Heart right ventricle (tissue), 16 donors: ENCODE measurements at regions not wholly inside any gene's neighbourhood (a gene's known extent, or its start where the extent isn't known, plus 50 kb on each side); places are given as distances from the start of the nearest gene placed in this dataset.

Source experiments
- ATAC-seq, 8 donors: fragments of 200-7000 bp; cut with Tn5 transposase; one replicate each; pipeline ENCODE4 v1.9.1; 2020; ENCODE audit warnings: mild to moderate bottlenecking in 8 of 8, moderate library complexity in 8 of 8, moderate number of reproducible peaks in 1 of 8
- DNase-seq, 2 donors: peaks; one replicate each; pipeline ENCODE4 v3.0.0-alpha.2; 2020
- H3K27ac ChIP-seq, 10 donors: fragments of 200-600 bp; sonication (generic) in 2 of 10; one replicate each; pipeline versions ENCODE4 v1.5.0 to v1.8.0; 2020 to 2022; ENCODE audit warnings: mild to moderate bottlenecking in 3 of 10
- H3K27me3 ChIP-seq, 7 donors: fragments of 200-600 bp; one replicate each; pipeline ENCODE4 v1.8.0; 2021 to 2022; ENCODE audit warnings: mild to moderate bottlenecking in 2 of 7
- H3K36me3 ChIP-seq, 9 donors: fragments of 200-600 bp; sonication (generic) in 1 of 9; one replicate each; pipeline versions ENCODE4 v1.5.0 to v1.8.0; 2020 to 2022; ENCODE audit warnings: mild to moderate bottlenecking in 2 of 9
- H3K4me1 ChIP-seq, 9 donors: fragments of 200-600 bp; sonication (generic) in 1 of 9; one replicate each; pipeline versions ENCODE4 v1.5.0 to v1.8.0; 2020 to 2022; ENCODE audit warnings: mild to moderate bottlenecking in 4 of 9
- H3K4me3 ChIP-seq, 10 donors: fragments of 200-600 bp; sonication (generic) in 2 of 10; one replicate each; pipeline versions ENCODE4 v1.5.0 to v1.8.0; 2020 to 2022; ENCODE audit warnings: mild to moderate bottlenecking in 7 of 10, moderate library complexity in 2 of 10
- H3K9me3 ChIP-seq, 11 donors: fragments of 200-600 bp in 10 of 11; sonication (generic) in 2 of 11; one replicate each; pipeline versions ENCODE4 v1.5.0 to v1.8.0; 2013 to 2022; ENCODE audit warnings: mild to moderate bottlenecking in 2 of 11, control low read depth in 1 of 11, moderate library complexity in 1 of 11
- WGBS, 2 donors: extraction: QIAGEN DNeasy Blood & Tissue Kit; methylation state at CpG; one replicate each; pipeline ENCODE4 v1.1.7; 2013; ENCODE audit warnings: inconsistent platforms in 1 of 2; 5-methylcytosine and 5-hydroxymethylcytosine counted together
- intact Hi-C, 10 donors: fragments of 100-400 bp; cut with DNase I; formaldehyde crosslinking; loops; one replicate each; pipeline versions ENCODE4 v1.11.1 to v1.14.2; 2022
- TF ChIP-seq, protein P1 (sequence below), 9 donors: fragments of 200-600 bp; sonication (generic) in 2 of 9; IDR thresholded peaks; one replicate each; pipeline versions ENCODE4 v1.5.0 to v1.8.0; 2021 to 2022; ENCODE audit warnings: antibody characterized with exemption in 9 of 9, mild to moderate bottlenecking in 5 of 9, moderate library complexity in 1 of 9
- donor health status: Arrhythmogenic right ventricular cardiomyopathy.
- donor health status: ischemic (EF 13 %, LVEDD 7.1; RV severe dilation, severe dysfunction).
- donor health status: healthy with polysubstance abuse.
- donor health status: DM: no; HTN: yes; CAD: no.
- donor health status: DM: no; HTN: no; CAD: no.
- donor health status: ischemic (EF 25% LVEDD 6.9; RV normal size, moderate dysfunction).
- donor health status: ischemic (EF 25% LVEDD 5.7; RV mildly dilated, moderate dysfunction).
- donor health status: healthy.
- donor health status: DM: yes; HTN: yes; CAD: no.
- donor health status: Ischemic cardiomyopathy.
- donor health status: ischemic (EF 35%, LVEDD 5.7; RV mildly dilated, moderate dysfunction).
- donor health status: nonischemic (EF 11% LVEDD 7.7; RV severe dilation, severe dysfunction).
- donor health status: DM: yes; HTN: yes; CAD: no.
- donor health status: PGD.
- donor health status: ischemic (EF 29% LVEDD 5.4; RV normal size, mild dysfunction).
- donor health status: nonischemic (EF 23%, LVEDD 6.1; RV moderate dilation, normal function).

DNA sequence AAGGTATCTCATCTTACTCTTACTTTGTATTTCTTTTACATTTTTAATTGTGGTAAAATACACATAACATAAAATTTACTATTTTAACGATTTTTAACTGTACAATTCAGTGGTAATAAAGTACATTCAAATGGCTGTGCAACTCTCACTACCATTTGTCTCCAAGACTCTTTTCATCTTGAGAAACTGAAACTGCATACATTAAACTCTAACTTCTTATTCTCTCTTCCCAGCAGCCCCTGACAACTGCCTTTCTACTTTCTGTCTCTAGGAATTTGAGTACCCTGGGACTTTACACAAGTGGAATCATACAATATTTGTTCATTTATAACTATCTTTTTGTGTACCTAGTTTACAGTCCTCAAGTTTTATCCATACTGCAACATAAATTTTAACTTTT is 725.8 kb upstream of the KIRREL3 start:
- TF ChIP-seq, protein P1, sequence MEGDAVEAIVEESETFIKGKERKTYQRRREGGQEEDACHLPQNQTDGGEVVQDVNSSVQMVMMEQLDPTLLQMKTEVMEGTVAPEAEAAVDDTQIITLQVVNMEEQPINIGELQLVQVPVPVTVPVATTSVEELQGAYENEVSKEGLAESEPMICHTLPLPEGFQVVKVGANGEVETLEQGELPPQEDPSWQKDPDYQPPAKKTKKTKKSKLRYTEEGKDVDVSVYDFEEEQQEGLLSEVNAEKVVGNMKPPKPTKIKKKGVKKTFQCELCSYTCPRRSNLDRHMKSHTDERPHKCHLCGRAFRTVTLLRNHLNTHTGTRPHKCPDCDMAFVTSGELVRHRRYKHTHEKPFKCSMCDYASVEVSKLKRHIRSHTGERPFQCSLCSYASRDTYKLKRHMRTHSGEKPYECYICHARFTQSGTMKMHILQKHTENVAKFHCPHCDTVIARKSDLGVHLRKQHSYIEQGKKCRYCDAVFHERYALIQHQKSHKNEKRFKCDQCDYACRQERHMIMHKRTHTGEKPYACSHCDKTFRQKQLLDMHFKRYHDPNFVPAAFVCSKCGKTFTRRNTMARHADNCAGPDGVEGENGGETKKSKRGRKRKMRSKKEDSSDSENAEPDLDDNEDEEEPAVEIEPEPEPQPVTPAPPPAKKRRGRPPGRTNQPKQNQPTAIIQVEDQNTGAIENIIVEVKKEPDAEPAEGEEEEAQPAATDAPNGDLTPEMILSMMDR (IDR thresholded peaks at IDR 0.05) = no peak
- DNase-seq (no peak), ATAC-seq (no peak)
- no peaks in the 10 kb centered on the region for H3K36me3 ChIP-seq
- H3K4me1 ChIP-seq = peaks cover 0 to 4% (median 0%) of the 10 kb centered on the region in 9 donors
- H3K4me3 ChIP-seq = no peak overlapping the region
- H3K27ac ChIP-seq = no peak overlapping the region
- intact Hi-C loops = no loop called here
- 55 to 61% methylated on average over 1 of the region's 1 CpG for WGBS, 2 donors
- no peaks in the 10 kb centered on the region for H3K27me3 ChIP-seq
- H3K9me3 ChIP-seq = no peaks in the 10 kb centered on the region

DNA sequence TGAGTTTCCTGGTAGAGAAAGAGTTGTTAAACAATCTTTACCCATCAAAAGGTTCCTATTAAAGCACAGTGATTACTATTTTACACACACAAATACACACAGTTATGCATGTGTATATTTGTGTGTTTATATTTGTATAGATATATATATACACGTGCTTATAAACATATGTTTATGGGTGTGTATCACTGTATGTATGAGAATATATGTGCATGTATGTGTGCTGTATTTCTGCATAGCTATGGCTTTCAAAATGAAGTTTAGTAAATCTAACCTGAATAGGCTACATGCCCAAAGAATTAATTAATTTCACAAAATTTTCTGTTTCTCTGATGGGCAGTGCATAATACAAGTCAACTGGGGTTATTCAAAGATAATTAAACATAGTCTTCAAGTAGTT is 723.1 kb upstream of the KIRREL3 start:
- H3K9me3 ChIP-seq = no peaks in the 10 kb centered on the region
- H3K36me3 ChIP-seq = no peaks in the 10 kb centered on the region
- intact Hi-C loops = no loop called here
- no peak overlapping the region for H3K4me3 ChIP-seq
- ATAC-seq (no peak), DNase-seq (no peak)
- no peaks in the 10 kb centered on the region for H3K27me3 ChIP-seq
- TF ChIP-seq, protein P1 (IDR thresholded peaks at IDR 0.05) = no peak
- H3K4me1 ChIP-seq = peaks cover 0 to 4% (median 0%) of the 10 kb centered on the region in 9 donors
- WGBS, 2 donors = 78 to 80% methylated on average over 1 of the region's 1 CpG
- no peak overlapping the region for H3K27ac ChIP-seq

DNA sequence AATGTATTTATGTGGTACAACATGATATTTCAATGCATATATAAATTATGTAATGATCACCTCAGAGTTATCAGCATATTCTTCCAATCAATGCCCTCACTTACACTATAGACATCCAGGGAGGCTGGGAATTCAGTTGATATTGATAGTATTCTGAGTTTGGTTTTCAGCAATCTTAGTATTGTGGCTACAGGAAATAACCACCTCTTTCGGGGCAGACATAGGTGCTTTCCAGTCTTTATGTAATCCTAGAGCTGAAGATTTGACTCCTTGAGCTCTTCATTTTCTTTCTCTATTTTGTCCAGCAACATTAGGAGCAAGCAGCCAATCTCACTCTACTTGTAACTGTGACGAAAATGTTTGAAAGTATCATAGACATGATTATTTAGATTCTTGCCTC is 712.7 kb upstream of the KIRREL3 start:
- WGBS, 2 donors = 87 to 89% methylated on average over 2 of the region's 2 CpGs
- TF ChIP-seq, protein P1 (IDR thresholded peaks at IDR 0.05) = no peak
- H3K4me1 ChIP-seq = no peaks in the 10 kb centered on the region
- H3K9me3 ChIP-seq = no peaks in the 10 kb centered on the region
- no peaks in the 10 kb centered on the region for H3K36me3 ChIP-seq
- H3K27ac ChIP-seq = no peak overlapping the region
- H3K4me3 ChIP-seq = no peak overlapping the region
- DNase-seq = no peak
- intact Hi-C loops = no loop called here
- H3K27me3 ChIP-seq = no peaks in the 10 kb centered on the region
- ATAC-seq = no peak

DNA sequence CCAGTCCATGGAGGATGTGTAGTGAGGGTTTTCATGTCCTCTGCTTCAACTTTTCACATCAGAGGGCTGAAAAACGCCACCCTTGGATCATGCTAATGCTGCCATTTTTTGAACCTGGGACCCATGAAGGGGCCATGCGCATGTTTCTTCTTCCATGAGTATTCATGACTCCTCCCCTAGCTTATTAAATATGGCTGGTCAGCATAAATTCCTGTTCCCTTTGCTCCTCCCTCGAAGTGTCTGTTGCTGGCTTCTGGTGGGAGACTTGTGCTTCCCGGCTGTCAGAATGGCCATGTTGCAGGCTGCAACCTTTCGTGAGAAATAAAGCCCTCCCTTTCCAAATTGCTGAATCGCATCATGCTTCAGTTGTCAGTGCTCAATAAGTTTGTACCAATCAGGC is 711.2 kb upstream of the KIRREL3 start:
- no peak overlapping the region for H3K27ac ChIP-seq
- no peaks in the 10 kb centered on the region for H3K27me3 ChIP-seq
- H3K4me3 ChIP-seq = no peak overlapping the region
- TF ChIP-seq, protein P1 (IDR thresholded peaks at IDR 0.05) = no peak
- no peaks in the 10 kb centered on the region for H3K36me3 ChIP-seq
- DNase-seq = no peak
- 93% methylated on average over 6 of the region's 6 CpGs for WGBS, 2 donors
- ATAC-seq = no peak
- intact Hi-C loops = no loop called here
- H3K9me3 ChIP-seq = no peaks in the 10 kb centered on the region
- no peaks in the 10 kb centered on the region for H3K4me1 ChIP-seq

DNA sequence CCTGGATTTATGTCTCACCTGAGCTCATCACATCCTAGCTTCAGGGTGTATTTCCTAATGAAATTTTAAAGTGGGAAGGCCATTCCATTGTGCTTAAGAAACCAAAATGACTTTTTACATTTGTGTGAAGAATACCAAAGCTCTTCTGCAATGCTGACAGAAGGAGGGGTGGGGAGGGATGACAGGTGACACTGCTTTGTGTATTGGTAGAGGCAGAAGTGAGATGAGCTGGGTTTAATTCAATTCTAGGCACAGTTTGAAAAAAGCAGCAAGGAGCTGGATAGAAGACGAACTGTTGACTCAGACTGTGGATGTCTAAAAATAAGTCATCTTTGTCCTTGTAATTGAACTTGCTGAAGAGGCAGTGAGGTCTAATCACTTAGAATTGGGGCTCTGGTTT is 710.3 kb upstream of the KIRREL3 start:
- intact Hi-C loops = no loop called here
- WGBS, 2 donors = 51 to 67% methylated on average over 1 of the region's 1 CpG
- H3K4me3 ChIP-seq = no peak overlapping the region
- no peaks in the 10 kb centered on the region for H3K4me1 ChIP-seq
- TF ChIP-seq, protein P1 (IDR thresholded peaks at IDR 0.05) = no peak
- H3K27me3 ChIP-seq = no peaks in the 10 kb centered on the region
- ATAC-seq (no peak), DNase-seq (no peak)
- no peaks in the 10 kb centered on the region for H3K9me3 ChIP-seq
- no peak overlapping the region for H3K27ac ChIP-seq
- no peaks in the 10 kb centered on the region for H3K36me3 ChIP-seq
